A673 (cell line): ENCODE measurements at regions not wholly inside any gene's neighbourhood (a gene's known extent, or its start where the extent isn't known, plus 50 kb on each side); places are given as distances from the start of the nearest gene placed in this dataset.
"Not testable (repeated sequence)": the region's sequence is repeated elsewhere in the genome, so short reads cannot be mapped to it uniquely, and the experiment has no call there.

Experiments
- EZH2 ChIP-seq: fragments of 200-600 bp; sonication (generic); IDR thresholded peaks from 2 replicates; pipeline ENCODE4 v1.6.1; 2017; ENCODE audit warnings: borderline replicate concordance, low read depth, mild to moderate bottlenecking, mixed read lengths, antibody characterized with exemption, low read length; ENCODE audit not compliant: poor library complexity, severe bottlenecking
- TF ChIP-seq, protein P1 (sequence below): fragments of 300-800, 200-600 bp; sonication (generic); conservative IDR thresholded peaks from 2 replicates; pipeline ENCODE4 v1.5.1; 2017; ENCODE audit warnings: low read depth, mild to moderate bottlenecking, antibody characterized with exemption, low read length, moderate library complexity, mixed read lengths

DNA sequence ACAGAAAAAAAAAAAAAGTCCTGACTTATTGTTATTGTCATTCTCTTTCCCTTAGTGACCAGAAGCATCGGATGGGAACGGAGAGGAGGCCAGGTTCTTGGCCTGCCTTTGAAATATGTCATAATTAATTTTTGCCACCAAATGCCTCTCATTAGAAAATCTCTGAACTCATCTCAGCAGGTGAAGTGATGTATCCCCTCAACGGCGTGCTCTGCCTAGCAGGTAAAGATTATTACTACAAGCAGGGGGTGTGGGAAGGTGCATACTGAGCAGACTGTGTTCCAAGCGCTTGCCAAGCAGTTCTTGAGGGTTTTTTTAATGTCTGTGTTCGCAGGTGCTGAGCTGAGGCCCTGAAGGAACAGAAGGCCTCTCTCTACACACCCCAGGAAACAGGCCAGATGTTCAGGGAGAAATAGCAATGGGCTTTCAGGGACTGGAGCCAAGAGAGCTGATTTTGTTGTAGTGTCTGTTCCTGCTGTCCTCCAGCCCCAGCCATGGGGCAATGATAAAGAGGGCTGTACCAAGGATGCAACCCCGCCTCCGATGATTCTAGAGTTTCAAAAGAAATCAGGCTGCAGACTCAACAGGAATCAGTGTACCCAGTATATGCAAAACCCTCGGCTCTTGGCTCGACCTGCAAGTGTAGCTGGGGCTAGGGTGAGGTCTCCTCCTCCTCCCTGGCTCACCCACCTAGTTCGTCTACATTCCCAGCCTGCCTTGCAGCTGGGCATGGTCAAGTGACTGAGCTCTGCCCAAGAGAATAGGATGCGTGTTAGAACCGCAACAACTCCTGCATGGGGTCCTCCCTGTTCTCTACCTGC lies 181.4 kb upstream of the LRRC61 start:
- TF ChIP-seq, protein P1, sequence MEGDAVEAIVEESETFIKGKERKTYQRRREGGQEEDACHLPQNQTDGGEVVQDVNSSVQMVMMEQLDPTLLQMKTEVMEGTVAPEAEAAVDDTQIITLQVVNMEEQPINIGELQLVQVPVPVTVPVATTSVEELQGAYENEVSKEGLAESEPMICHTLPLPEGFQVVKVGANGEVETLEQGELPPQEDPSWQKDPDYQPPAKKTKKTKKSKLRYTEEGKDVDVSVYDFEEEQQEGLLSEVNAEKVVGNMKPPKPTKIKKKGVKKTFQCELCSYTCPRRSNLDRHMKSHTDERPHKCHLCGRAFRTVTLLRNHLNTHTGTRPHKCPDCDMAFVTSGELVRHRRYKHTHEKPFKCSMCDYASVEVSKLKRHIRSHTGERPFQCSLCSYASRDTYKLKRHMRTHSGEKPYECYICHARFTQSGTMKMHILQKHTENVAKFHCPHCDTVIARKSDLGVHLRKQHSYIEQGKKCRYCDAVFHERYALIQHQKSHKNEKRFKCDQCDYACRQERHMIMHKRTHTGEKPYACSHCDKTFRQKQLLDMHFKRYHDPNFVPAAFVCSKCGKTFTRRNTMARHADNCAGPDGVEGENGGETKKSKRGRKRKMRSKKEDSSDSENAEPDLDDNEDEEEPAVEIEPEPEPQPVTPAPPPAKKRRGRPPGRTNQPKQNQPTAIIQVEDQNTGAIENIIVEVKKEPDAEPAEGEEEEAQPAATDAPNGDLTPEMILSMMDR, result not testable (repeated sequence)
- TF ChIP-seq EZH2, result not testable (repeated sequence)
